B cell (primary cell): ENCODE measurements at regions not wholly inside any gene's neighbourhood (a gene's known extent, or its start where the extent isn't known, plus 50 kb on each side); places are given as distances from the start of the nearest gene placed in this dataset.

Source experiments
- ATAC-seq: fragments of 200-7000 bp; cut with Tn5 transposase; one replicate; pipeline ENCODE4 v1.10.0; 2021; ENCODE audit warnings: low read depth, mild to moderate bottlenecking, moderate number of reproducible peaks, moderate library complexity
- CTCF ChIA-PET: fragments of 350-600 bp; sonication (Branson Sonifier 250); formaldehyde crosslinking; loops from one replicate; lab custom pipeline; 2021; ENCODE audit warnings: antibody characterized with exemption, inconsistent platforms; lab: Charles Lee
- POLR2A ChIA-PET: fragments of 350-600 bp; sonication (Branson Sonifier 250); formaldehyde crosslinking; loops from one replicate; lab custom pipeline; 2021; ENCODE audit warnings: antibody characterized with exemption; lab: Charles Lee
- DNase-seq: peaks from one replicate; pipeline ENCODE4 v3.0.0; 2013
- H2AFZ ChIP-seq: 2 replicates; pipeline ENCODE4 v1.6.1; 2012; ENCODE audit warnings: mild to moderate bottlenecking, low read depth, low read length; ENCODE audit not compliant: insufficient read depth, poor library complexity, severe bottlenecking
- H3K27ac ChIP-seq, 2 donors: 1 replicate in 1 of 2; 2 replicates in 1 of 2; pipeline ENCODE4 v1.5.1; 2012 to 2013; ENCODE audit warnings: low read length in 2 of 2, mild to moderate bottlenecking in 2 of 2, moderate library complexity in 1 of 2
- H3K27me3 ChIP-seq, 4 experiments: fragments of 200-600 bp in 1 of 4; sonication (generic) in 1 of 4; replicated peaks in 1 of 4; 1 replicate in 2 of 4; 2 replicates in 2 of 4; pipeline versions ENCODE4 v1.6.1 to v1.7.0; 2013 to 2016; ENCODE audit warnings: low read length in 3 of 4, mild to moderate bottlenecking in 2 of 4, mixed read lengths in 1 of 4, moderate library complexity in 1 of 4; ENCODE audit not compliant: insufficient read depth in 4 of 4, control insufficient read depth in 3 of 4; ENCODE audit errors: control extremely low read depth in 1 of 4
- H3K36me3 ChIP-seq, 2 experiments: replicated peaks in 1 of 2; 1 replicate in 1 of 2; 2 replicates in 1 of 2; pipeline versions ENCODE4 v1.6.1 to v1.7.1; 2013; ENCODE audit warnings: low read length in 1 of 2; ENCODE audit not compliant: insufficient read depth in 2 of 2, control insufficient read depth in 1 of 2; ENCODE audit errors: control extremely low read depth in 1 of 2, extremely low read depth in 1 of 2
- H3K4me1 ChIP-seq, 2 donors: fragments of 200-600 bp in 1 of 2; sonication (generic) in 1 of 2; 1 replicate in 1 of 2; 2 replicates in 1 of 2; pipeline versions ENCODE4 v1.5.1 to v1.6.1; 2013 to 2017; ENCODE audit warnings: low read length in 2 of 2; ENCODE audit not compliant: control insufficient read depth in 2 of 2, insufficient read depth in 2 of 2
- H3K4me2 ChIP-seq: replicated peaks from 2 replicates; pipeline ENCODE3; 2012; ENCODE audit warnings: mild to moderate bottlenecking, low read depth, low read length; ENCODE audit not compliant: poor library complexity, severe bottlenecking
- H3K4me3 ChIP-seq, 5 experiments: fragments of 200-600 bp in 1 of 5; sonication (generic) in 1 of 5; 1 replicate in 3 of 5; 2 replicates in 2 of 5; pipeline versions ENCODE4 v1.5.1 to v1.7.0; 2011 to 2016; ENCODE audit warnings: low read length in 4 of 5, mild to moderate bottlenecking in 4 of 5, low read depth in 2 of 5, control low read depth in 1 of 5, moderate library complexity in 1 of 5; ENCODE audit not compliant: insufficient read depth in 1 of 5; ENCODE audit errors: control extremely low read depth in 1 of 5, extremely low read depth in 1 of 5
- H3K79me2 ChIP-seq: fragments of 200-600 bp; sonication (generic); one replicate; pipeline ENCODE4 v1.6.0; 2016; ENCODE audit warnings: low read length; ENCODE audit not compliant: control insufficient read depth, insufficient read depth
- H3K9ac ChIP-seq: fragments of 200-600 bp; sonication (generic); 2 replicates; pipeline ENCODE4 v1.6.1; 2017; ENCODE audit warnings: mild to moderate bottlenecking, low read length, moderate library complexity
- H3K9me3 ChIP-seq, 3 donors: one replicate each; pipeline versions ENCODE4 v1.6.1 to v1.7.1; 2013; ENCODE audit warnings: low read length in 2 of 3; ENCODE audit not compliant: control insufficient read depth in 2 of 3, insufficient read depth in 1 of 3; ENCODE audit errors: control extremely low read depth in 1 of 3
- H4K20me1 ChIP-seq: 2 replicates; pipeline ENCODE4 v1.6.0; 2012; ENCODE audit warnings: mild to moderate bottlenecking, low read length; ENCODE audit not compliant: insufficient read depth, control insufficient read depth, poor library complexity, severe bottlenecking
- H3K27ac Mint-ChIP-seq: one replicate; pipeline ENCODE4 v1.8.0; 2021; ENCODE audit warnings: mixed read lengths
- H3K27me3 Mint-ChIP-seq: one replicate; pipeline ENCODE4 v1.8.0; 2021; ENCODE audit warnings: mixed read lengths
- H3K4me1 Mint-ChIP-seq: one replicate; pipeline ENCODE4 v1.8.0; 2021; ENCODE audit warnings: mixed read lengths
- H3K4me3 Mint-ChIP-seq: one replicate; pipeline ENCODE4 v1.8.0; 2021; ENCODE audit warnings: mixed read lengths
- H3K9me3 Mint-ChIP-seq: one replicate; pipeline ENCODE4 v1.8.0; 2022; ENCODE audit warnings: mixed read lengths; ENCODE audit not compliant: insufficient read depth
- CTCF ChIP-seq: fragments of 200-600 bp; IDR thresholded peaks from one replicate; pipeline ENCODE4 v1.8.0; 2022; ENCODE audit warnings: antibody characterized with exemption, mild to moderate bottlenecking
- EZH2 ChIP-seq: IDR thresholded peaks from 2 replicates; pipeline ENCODE4 v1.6.1; 2012; ENCODE audit warnings: borderline replicate concordance, low read depth, mild to moderate bottlenecking, moderate library complexity, low read length; ENCODE audit not compliant: insufficient read depth, poor library complexity, severe bottlenecking
- WGBS: methylation state at CpG from one replicate; pipeline ENCODE4 v1.1.5; 2013; ENCODE audit warnings: missing lambda C conversion rate; ENCODE audit not compliant: insufficient coverage; 5-methylcytosine and 5-hydroxymethylcytosine counted together
- intact Hi-C: fragments of 100-400 bp; cut with micrococcal nuclease; formaldehyde crosslinking; loops from one replicate; pipeline ENCODE4 v1.10.0; 2022

DNA sequence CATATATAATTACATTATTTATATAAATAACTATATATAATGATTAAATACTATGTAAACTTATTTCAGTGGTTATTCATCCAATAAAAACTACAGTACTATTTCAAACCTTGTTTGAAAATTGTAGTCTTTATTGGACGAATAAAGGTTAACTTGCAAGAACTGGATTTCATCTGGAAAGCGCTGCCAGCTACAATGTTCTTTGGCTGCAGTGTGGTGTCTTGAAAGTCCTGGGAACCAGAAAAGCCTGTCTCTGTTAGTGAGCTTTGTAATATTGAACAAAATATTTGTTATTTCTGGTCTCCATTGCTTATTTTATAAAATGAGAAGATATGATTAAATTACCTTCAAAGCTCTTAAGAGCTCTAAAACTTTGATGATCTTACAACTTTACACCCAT lies 763.6 kb downstream of the ADGRL2 start:
- Histone ChIP-seq H3K4me1 (peaks cover 0 to 3% of the 10 kb centered on the region in 2 donors), H3K27me3 (no peaks in the 10 kb centered on the region), H2AFZ (no peak overlapping the region), H4K20me1 (no peaks in the 10 kb centered on the region), H3K4me2 (no peak overlapping the region), H3K79me2 (no peaks in the 10 kb centered on the region), H3K27ac (no peak overlapping the region), H3K9me3 (no peaks in the 10 kb centered on the region), H3K4me3 (no peak overlapping the region), H3K9ac (no peak overlapping the region), H3K36me3 (no peaks in the 10 kb centered on the region)
- intact Hi-C loops = no loop called here
- no CpG with 5 or more reads among the region's 2 CpGs for WGBS
- ATAC-seq (no peak), DNase-seq (no peak)
- no peak overlapping the region for H3K27ac Mint-ChIP-seq
- no peaks in the 10 kb centered on the region for H3K27me3 Mint-ChIP-seq
- no peaks in the 10 kb centered on the region for H3K4me1 Mint-ChIP-seq
- ChIA-PET POLR2A (no interaction called here), CTCF (no interaction called here)
- H3K4me3 Mint-ChIP-seq = no peak overlapping the region
- H3K9me3 Mint-ChIP-seq = no peaks in the 10 kb centered on the region
- TF ChIP-seq EZH2 (no peak), CTCF (no peak)

GRCh38 chr1:82562448-82562847 lies 761.7 kb downstream of the ADGRL2 start:
- H3K4me1 ChIP-seq = peaks cover 0 to 3% of the 10 kb centered on the region in 2 donors
- no peaks in the 10 kb centered on the region for H4K20me1 ChIP-seq
- no peak overlapping the region for H3K4me2 ChIP-seq
- H3K4me3 ChIP-seq = no peak overlapping the region
- DNase-seq (no peak), ATAC-seq (no peak)
- no peaks in the 10 kb centered on the region for H3K9me3 ChIP-seq
- POLR2A ChIA-PET = no interaction called here
- intact Hi-C loops = no loop called here
- Mint-ChIP-seq H3K4me1 (no peaks in the 10 kb centered on the region), H3K4me3 (no peak overlapping the region), H3K27me3 (no peaks in the 10 kb centered on the region), H3K9me3 (no peaks in the 10 kb centered on the region), H3K27ac (no peak overlapping the region)
- H3K27me3 ChIP-seq = no peaks in the 10 kb centered on the region
- H3K36me3 ChIP-seq = no peaks in the 10 kb centered on the region
- no peak for TF ChIP-seq CTCF
- no peak for TF ChIP-seq EZH2
- H3K79me2 ChIP-seq = no peaks in the 10 kb centered on the region
- no CpG with 5 or more reads among the region's 2 CpGs for WGBS
- no peak overlapping the region for H3K9ac ChIP-seq
- H3K27ac ChIP-seq = no peak overlapping the region
- no peak overlapping the region for H2AFZ ChIP-seq
- CTCF ChIA-PET = no interaction called here
